DMS 273 treated with DMSO at 0.1 percent for 48 hours (cell line): ENCODE measurements at regions not wholly inside any gene's neighbourhood (a gene's known extent, or its start where the extent isn't known, plus 50 kb on each side); places are given as distances from the start of the nearest gene placed in this dataset.
"Not testable (repeated sequence)": the region's sequence is repeated elsewhere in the genome, so short reads cannot be mapped to it uniquely, and the experiment has no call there.

Experiments used
- DNase-seq: peaks from one replicate; lab custom pipeline; 2025; lab: John Stamatoyannopoulos, UW

- no peak for DNase-seq
These were observed 286.4 kb downstream of the USP46 start for GRCh38 chr4:52372747-52373146.

DNA sequence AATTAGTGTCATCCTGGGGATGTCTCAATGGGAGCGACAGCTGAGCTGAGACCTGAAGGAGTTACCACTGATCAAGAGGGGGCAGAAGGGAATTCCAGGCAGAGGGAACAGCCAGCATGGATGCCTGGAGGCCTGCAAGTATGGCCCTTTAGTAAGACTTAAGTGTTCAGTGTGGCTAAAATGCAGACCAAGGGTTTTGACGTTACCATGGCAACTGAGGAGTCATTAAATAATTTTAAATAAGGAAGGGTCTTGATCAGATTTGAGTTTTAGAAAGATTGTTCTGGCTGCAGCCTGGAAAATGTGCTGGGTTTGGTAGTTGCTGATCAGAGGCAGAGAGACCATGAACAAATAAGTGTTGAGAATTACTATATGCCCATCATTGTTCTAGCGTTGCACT, 285.5 kb downstream of the USP46 start:
- no peak for DNase-seq

DNA sequence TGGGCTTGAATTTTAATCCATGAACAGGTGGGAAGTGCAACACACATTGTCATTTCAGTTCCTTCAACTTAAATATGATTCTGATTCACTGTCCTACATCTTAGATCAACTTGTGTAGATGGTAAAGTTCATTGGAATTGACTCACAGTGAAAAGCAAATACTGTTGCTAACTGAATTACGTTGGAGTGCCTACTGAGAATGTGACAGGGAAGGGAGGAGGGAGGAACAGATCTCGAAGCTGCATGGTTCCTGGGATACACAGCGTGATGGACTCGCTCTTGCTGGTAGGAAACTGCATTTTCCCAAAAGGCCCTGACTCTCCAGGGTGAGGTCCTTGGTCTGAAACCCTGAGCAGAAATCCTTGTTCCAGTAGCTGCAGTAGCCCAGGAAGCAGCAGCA, 284.2 kb downstream of the USP46 start:
- DNase-seq, result no peak

GRCh38 chr4:52376132-52376704, 282.9 kb downstream of the USP46 start:
- DNase-seq, result no peak

DNA sequence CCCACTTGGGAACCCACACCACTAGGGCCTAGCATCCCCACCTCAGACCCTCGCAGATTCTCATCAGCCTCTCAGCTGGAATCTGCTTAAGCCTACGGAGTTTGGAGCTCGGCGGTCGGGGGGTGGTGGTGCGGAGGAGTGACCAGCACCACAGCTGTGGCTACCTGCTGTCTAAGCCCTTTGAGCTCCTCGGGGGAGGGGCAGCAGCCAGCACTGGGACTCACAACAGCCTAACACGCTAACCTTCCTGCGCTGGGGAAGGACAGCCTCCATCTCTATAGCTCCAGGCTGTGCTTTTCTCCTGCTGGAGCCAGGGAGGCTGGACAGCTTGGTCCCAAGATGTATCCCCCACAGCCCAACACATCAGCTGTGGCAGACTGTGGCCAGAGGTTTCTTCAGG, 281.5 kb downstream of the USP46 start:
- no peak for DNase-seq

GRCh38 chr4:52407545-52407944, 251.6 kb downstream of the USP46 start:
- no peak for DNase-seq

DNA sequence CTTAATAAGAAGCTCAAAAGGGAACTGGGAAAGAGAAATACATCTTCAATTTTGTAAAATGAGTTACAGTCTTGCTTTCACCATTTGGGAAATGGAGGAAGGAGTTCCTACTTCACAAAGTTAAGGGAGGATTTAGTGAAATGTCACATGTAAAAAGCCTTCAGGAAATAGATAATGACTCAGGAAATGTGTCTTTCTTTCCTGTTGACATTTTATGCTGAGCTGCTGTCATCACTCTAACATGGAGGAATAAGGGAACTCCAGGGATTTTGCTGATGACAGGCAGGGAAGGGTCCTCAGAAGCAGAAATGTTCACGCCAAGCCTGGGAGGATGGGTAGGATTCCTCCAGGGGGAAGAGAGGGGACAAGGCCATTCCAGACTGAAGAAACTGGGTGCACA, 251.1 kb downstream of the USP46 start:
- DNase-seq, result no peak

DNA sequence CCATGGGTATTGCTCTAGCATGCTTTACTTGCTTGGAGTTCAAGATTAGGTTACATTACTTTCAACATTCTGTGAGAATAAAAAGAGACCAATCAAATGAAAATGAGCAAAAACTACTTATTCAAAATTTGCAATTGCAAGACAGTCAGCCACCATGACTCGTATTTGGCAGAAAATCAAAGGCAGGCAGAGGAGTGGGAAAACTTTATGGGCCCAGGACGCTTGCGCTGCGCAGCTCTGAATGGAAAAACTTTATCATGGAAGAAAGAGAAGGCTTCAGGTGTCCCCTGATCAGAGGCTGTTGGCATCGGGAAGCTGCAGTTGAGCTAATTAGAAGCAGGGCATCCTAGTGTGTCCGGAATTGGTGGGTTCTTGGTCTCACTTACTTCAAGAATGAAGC, 250.6 kb downstream of the USP46 start:
- no peak for DNase-seq

DNA sequence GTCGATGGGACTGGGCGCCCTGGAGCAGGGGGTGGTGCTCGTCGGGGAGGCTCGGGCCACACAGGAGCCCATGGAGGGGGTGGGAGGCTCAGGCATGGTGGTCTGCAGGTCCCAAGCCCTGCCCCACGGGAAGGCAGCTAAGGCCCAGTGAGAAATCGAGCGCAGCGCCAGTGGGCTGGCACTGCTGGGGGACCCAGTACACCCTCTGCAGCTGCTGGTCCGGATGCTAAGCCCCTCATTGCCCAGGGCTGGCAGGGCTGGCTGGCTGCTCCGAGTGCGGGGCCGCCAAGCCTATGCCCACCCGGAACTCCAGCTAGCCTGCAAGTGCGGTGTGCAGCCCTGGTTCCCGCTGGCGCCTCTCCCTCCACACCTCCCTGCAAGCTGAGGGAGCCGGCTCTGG, 249.3 kb downstream of the USP46 start:
- DNase-seq, result not testable (repeated sequence)

DNA sequence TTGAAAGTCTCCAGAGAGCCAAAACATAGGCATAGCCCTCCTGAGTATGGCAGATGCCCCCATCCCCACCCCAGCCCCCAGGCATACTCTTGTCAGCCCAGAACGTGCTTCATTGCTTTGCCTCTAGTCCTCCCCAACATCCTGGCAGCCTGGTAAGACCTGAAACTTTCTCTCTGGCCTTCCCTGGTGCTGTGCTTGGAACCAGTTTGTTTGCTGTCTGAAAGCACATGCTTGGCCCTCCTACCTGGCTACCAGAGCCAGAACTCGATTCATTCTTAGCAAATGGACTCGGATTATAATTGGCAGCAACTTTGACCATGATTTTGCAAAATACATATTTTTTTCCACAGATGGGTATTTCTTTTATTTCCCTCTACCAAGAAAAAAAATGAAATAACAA, 248.1 kb downstream of the USP46 start:
- no peak for DNase-seq

GRCh38 chr4:52420330-52420729, 238.8 kb downstream of the USP46 start:
- DNase-seq, result no peak

DNA sequence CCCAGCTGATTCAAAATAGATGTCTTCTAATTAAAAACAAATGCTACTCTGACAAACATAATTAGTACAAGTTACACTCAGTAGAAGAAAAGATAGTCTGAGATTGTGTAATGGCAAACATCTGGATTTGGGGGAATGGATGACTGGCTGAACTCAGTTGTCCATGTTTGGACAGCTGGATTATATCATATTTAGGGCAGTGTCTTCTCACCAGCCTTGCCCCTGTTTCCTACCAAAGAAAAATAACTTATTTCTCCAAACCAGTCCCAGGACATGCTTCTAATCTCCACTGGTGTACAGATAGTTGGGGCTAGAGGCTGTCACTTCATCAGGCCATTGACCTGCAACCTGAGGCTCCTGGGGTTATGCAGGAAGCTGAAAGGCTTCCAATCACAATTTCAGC, 237.3 kb downstream of the USP46 start:
- DNase-seq, result no peak

DNA sequence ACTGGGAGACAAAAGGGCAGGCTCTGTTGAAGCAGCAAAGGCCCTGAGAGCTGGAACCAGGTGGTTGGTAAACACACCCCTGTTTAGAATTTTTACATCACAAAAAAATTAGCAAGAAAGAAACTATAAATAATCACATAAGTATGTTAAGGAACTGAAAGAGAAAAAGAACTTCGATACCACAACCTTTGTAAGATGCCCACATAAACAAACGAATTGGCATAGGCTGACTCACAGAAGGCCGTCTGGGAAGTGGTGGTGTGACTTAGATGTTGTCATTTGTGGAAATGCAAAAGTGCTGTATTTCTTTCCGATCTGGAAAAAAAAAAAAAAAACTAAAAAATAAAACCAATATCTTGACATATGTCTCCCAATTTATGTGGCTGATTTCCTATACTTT, 235.1 kb downstream of the USP46 start:
- no peak for DNase-seq

GRCh38 chr4:52425751-52426326, 233.3 kb downstream of the USP46 start:
- no peak for DNase-seq

DNA sequence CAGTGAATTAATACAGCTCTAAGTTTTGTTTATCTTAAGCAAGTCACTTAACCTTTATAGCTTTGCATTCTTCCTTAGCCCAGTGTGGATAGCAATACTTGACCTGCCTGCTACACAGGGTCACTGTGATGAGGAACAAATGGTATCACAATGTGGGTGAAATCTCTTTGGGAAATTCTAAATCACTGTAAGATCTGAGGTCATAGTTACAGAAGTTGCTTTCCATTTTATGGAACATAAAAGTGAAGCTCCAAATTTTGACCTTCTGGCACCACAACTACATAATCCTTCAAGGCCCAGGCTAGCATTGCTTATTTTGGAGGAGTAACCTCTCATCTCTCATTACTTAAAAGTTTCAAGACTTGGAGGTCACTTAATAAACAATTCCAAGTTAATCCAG, 227.7 kb downstream of the USP46 start:
- no peak for DNase-seq

DNA sequence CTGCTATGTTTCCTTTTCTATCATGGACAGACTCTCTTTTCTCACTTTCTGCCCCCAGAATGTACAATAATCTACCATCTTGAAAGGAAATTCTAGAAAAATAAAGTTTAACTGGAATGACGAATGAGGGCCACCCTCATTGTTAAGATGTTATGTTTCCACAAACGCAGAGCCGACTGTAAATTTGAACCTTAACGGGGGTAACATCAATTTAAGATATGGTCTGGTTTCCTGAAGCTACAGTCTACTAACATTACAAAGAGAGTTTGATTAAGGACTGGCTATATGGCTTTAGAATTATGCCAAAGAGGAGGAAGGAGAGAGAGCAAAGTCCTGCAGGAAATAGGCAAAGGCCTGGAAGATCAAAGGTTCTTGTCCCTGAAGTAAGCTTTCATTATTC, 227.2 kb downstream of the USP46 start:
- no peak for DNase-seq

GRCh38 chr4:52442524-52442923, 216.6 kb downstream of the USP46 start:
- not testable (repeated sequence) for DNase-seq

DNA sequence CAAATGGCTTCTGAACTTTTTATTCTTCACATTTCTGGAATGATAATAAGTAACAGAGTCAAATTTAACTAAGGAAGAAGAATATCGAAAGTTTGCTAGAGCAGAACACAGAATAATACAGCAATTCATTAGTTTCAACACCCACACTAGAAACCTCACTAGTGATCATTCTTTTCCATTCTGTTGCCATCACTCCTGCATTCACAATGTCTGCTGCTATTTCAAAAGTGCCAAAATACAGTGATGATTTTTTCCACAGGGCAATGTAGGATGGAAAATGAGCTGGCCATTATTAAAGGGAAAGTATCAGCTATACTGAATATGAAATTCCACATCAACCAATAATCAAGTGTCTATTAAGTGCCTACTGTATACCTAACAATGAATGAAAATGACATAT, 186.7 kb downstream of the USP46 start:
- no peak for DNase-seq

- no peak for DNase-seq
These were observed 181.8 kb downstream of the USP46 start for GRCh38 chr4:52477191-52477780.

DNA sequence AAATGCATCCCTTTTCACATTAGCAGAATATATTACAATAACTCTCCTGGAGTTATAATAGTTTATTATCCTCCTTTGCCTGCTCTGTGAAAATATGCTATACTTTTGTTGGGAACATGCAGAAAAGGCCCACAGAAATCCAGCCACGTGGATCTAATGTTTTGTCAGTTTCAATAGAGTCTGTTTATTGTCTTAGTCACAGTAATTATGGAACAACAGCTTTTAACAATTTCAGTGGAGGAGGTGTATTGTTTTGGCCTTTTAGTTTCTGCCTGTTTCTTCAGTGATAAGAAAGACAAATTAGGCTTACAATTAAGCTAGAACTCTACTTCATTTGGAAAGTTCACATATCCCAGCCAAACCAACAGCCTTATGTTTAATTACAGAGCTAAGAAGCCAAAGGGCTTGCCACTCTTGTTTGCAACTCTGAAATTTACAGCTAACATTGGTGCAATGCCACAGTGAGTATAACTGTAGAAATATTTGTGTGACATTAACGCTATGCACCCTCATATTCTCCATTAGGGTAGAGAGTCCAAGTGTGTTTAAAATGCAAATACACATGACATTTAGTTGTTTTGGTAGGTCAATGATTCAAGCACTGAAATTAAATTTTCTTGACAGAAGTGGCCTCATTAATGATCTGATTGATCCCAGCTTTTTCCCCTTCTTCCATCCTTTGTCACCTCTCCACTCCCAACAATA, 175.8 kb downstream of the USP46 start:
- DNase-seq, result no peak

DNA sequence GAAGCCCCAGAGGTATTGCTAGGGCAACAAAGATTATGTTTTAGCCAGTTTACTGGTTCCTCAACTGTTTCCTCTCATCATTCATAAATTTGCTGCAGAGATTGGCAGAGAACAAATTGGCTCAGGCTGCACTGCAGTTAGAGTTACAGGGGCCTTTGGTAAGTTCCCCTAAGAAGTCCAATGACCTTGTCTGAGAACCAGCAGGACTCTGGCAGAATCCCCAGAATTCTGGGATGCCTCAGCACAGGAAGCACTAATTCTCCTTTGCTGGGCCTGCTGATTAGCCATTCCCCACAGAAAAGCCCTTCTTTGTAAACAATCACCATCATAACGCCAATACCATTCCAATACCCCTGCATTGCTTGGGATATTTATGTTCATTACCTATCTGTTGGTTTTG, 151.3 kb downstream of the USP46 start:
- DNase-seq, result no peak

- no peak for DNase-seq
These were observed 148.0 kb downstream of the USP46 start for GRCh38 chr4:52510939-52511565.

- DNase-seq, result no peak
These were observed 147.3 kb downstream of the USP46 start for GRCh38 chr4:52511825-52512224.
